T-cell (primary cell): ENCODE measurements at regions not wholly inside any gene's neighbourhood (a gene's known extent, or its start where the extent isn't known, plus 50 kb on each side); places are given as distances from the start of the nearest gene placed in this dataset.

Experiments used
- ATAC-seq, 4 experiments: fragments of 200-7000 bp in 3 of 4; fragments of 150-1000 bp in 1 of 4; cut with Tn5 transposase; replicated peaks in 1 of 4; 1 replicate in 3 of 4; 2 replicates in 1 of 4; pipeline ENCODE4 v1.10.0; 2021; ENCODE audit warnings: moderate library complexity in 3 of 4, mild to moderate bottlenecking in 2 of 4, moderate number of reproducible peaks in 1 of 4
- CTCF ChIA-PET, 2 donors: fragments of 300-600 bp; sonication (Branson Sonifier 250); formaldehyde crosslinking; loops; one replicate each; lab custom pipeline; 2022; ENCODE audit warnings: antibody characterized with exemption in 2 of 2; lab: Charles Lee
- POLR2A ChIA-PET, 2 donors: fragments of 300-600 bp; sonication (Branson Sonifier 250); formaldehyde crosslinking; loops; one replicate each; lab custom pipeline; 2022; ENCODE audit warnings: antibody characterized with exemption in 2 of 2; lab: Charles Lee
- DNase-seq, 35 experiments: peaks; one replicate each; pipeline versions ENCODE4 v3.0.0 to v3.0.0-alpha.2; 2013 to 2023
- H3K27ac ChIP-seq: one replicate; pipeline ENCODE4 v1.5.1; 2013; ENCODE audit warnings: low read length
- H3K27me3 ChIP-seq, 2 experiments: replicated peaks in 1 of 2; 1 replicate in 1 of 2; 2 replicates in 1 of 2; pipeline versions ENCODE4 v1.6.1 to v1.7.0; 2013; ENCODE audit warnings: low read length in 1 of 2, mixed read lengths in 1 of 2; ENCODE audit not compliant: control insufficient read depth in 2 of 2, insufficient read depth in 2 of 2; ENCODE audit errors: extremely low read depth in 1 of 2
- H3K36me3 ChIP-seq, 2 donors: 1 replicate in 1 of 2; 2 replicates in 1 of 2; pipeline versions ENCODE4 v1.6.1 to v1.7.0; 2013; ENCODE audit warnings: low read length in 1 of 2; ENCODE audit not compliant: control insufficient read depth in 2 of 2, insufficient read depth in 1 of 2; ENCODE audit errors: extremely low read depth in 1 of 2
- H3K4me1 ChIP-seq, 2 experiments: 1 replicate in 1 of 2; 2 replicates in 1 of 2; pipeline versions ENCODE4 v1.6.1 to v1.7.0; 2013; ENCODE audit warnings: low read length in 2 of 2, mixed read lengths in 1 of 2; ENCODE audit not compliant: insufficient read depth in 2 of 2, control insufficient read depth in 1 of 2; ENCODE audit errors: extremely low read depth in 1 of 2
- H3K4me3 ChIP-seq, 2 donors: 1 replicate in 1 of 2; 2 replicates in 1 of 2; pipeline versions ENCODE4 v1.5.1 to v1.7.0; 2013; ENCODE audit warnings: mild to moderate bottlenecking in 2 of 2, low read length in 1 of 2, moderate library complexity in 1 of 2; ENCODE audit not compliant: control insufficient read depth in 1 of 2; ENCODE audit errors: extremely low read depth in 1 of 2
- H3K9me3 ChIP-seq: 2 replicates; pipeline ENCODE4 v1.7.0; 2013
- H3K27ac Mint-ChIP-seq, 2 donors: one replicate each; pipeline ENCODE4 v1.8.0; 2020 to 2021; ENCODE audit warnings: mild to moderate bottlenecking in 2 of 2, mixed read lengths in 2 of 2
- H3K27me3 Mint-ChIP-seq, 2 donors: one replicate each; pipeline ENCODE4 v1.8.0; 2021 to 2022; ENCODE audit warnings: mixed read lengths in 2 of 2
- H3K36me3 Mint-ChIP-seq: one replicate; pipeline ENCODE4 v1.8.0; 2021; ENCODE audit warnings: mixed read lengths
- H3K4me1 Mint-ChIP-seq, 3 donors: one replicate each; pipeline ENCODE4 v1.8.0; 2020 to 2022; ENCODE audit warnings: mixed read lengths in 3 of 3, mild to moderate bottlenecking in 1 of 3
- H3K4me3 Mint-ChIP-seq, 3 donors: one replicate each; pipeline ENCODE4 v1.8.0; 2020 to 2022; ENCODE audit warnings: mild to moderate bottlenecking in 3 of 3, mixed read lengths in 3 of 3, moderate library complexity in 3 of 3
- H3K9me3 Mint-ChIP-seq, 3 donors: one replicate each; pipeline ENCODE4 v1.8.0; 2020 to 2022; ENCODE audit warnings: mixed read lengths in 3 of 3
- WGBS: methylation state at CpG from one replicate; pipeline ENCODE4 v1.1.5; 2013; ENCODE audit warnings: missing lambda C conversion rate; ENCODE audit not compliant: insufficient coverage; 5-methylcytosine and 5-hydroxymethylcytosine counted together

- ATAC-seq: no peak
- Histone ChIP-seq H3K9me3 (no peaks in the 10 kb centered on the region), H3K27me3 (no peaks in the 10 kb centered on the region), H3K27ac (no peak overlapping the region), H3K36me3 (no peaks in the 10 kb centered on the region), H3K4me3 (no peak overlapping the region), H3K4me1 (no peaks in the 10 kb centered on the region)
- WGBS: 60% methylated on average over 1 of the region's 2 CpGs
- Mint-ChIP-seq H3K27me3 (peaks cover 0 to 3% of the 10 kb centered on the region in 2 donors), H3K4me3 (no peak overlapping the region), H3K36me3 (no peaks in the 10 kb centered on the region), H3K9me3 (no peaks in the 10 kb centered on the region), H3K27ac (no peak overlapping the region), H3K4me1 (no peaks in the 10 kb centered on the region)
- ChIA-PET POLR2A (no interaction called here), CTCF (no interaction called here)
- no peak for DNase-seq
Observed at GRCh38 chrX:122055979-122056715, 1008.7 kb downstream of the GLUD2 start.

- CTCF ChIA-PET: no interaction called here
- Histone ChIP-seq H3K9me3 (no peaks in the 10 kb centered on the region), H3K4me1 (no peaks in the 10 kb centered on the region), H3K27me3 (no peaks in the 10 kb centered on the region), H3K4me3 (no peak overlapping the region), H3K36me3 (no peaks in the 10 kb centered on the region), H3K27ac (no peak overlapping the region)
- WGBS: no CpG with 5 or more reads among the region's 1 CpG
- H3K9me3 Mint-ChIP-seq: peaks cover 0 to 4% (median 0%) of the 10 kb centered on the region in 3 donors
- POLR2A ChIA-PET: no interaction called here
- no peaks in the 10 kb centered on the region for H3K36me3 Mint-ChIP-seq
- no peaks in the 10 kb centered on the region for H3K4me1 Mint-ChIP-seq
- DNase-seq: no peak
- H3K4me3 Mint-ChIP-seq: no peak overlapping the region
- H3K27me3 Mint-ChIP-seq: no peaks in the 10 kb centered on the region
- H3K27ac Mint-ChIP-seq: no peak overlapping the region
- ATAC-seq: no peak
Observed at GRCh38 chrX:122076241-122076640, 1028.8 kb downstream of the GLUD2 start.

GRCh38 chrX:122078079-122078478 is 1030.7 kb downstream of the GLUD2 start:
- no peaks in the 10 kb centered on the region for H3K9me3 ChIP-seq
- no peaks in the 10 kb centered on the region for H3K36me3 ChIP-seq
- no peaks in the 10 kb centered on the region for H3K4me1 ChIP-seq
- no peak overlapping the region for H3K4me3 ChIP-seq
- H3K27me3 Mint-ChIP-seq: peaks cover 0 to 6% of the 10 kb centered on the region in 2 donors
- POLR2A ChIA-PET: no interaction called here
- H3K27me3 ChIP-seq: no peaks in the 10 kb centered on the region
- H3K36me3 Mint-ChIP-seq: no peaks in the 10 kb centered on the region
- CTCF ChIA-PET: no interaction called here
- H3K4me3 Mint-ChIP-seq: no peak overlapping the region
- no peak overlapping the region for H3K27ac ChIP-seq
- DNase-seq (no peak), ATAC-seq (no peak)
- H3K9me3 Mint-ChIP-seq: no peaks in the 10 kb centered on the region
- H3K4me1 Mint-ChIP-seq: no peaks in the 10 kb centered on the region
- no peak overlapping the region for H3K27ac Mint-ChIP-seq
- no CpG with 5 or more reads among the region's 1 CpG for WGBS

GRCh38 chrX:122087341-122087740 is 1039.9 kb downstream of the GLUD2 start:
- Mint-ChIP-seq H3K27ac (no peak overlapping the region), H3K4me1 (no peaks in the 10 kb centered on the region), H3K27me3 (no peaks in the 10 kb centered on the region), H3K4me3 (no peak overlapping the region), H3K9me3 (peaks cover 0 to 7% (median 0%) of the 10 kb centered on the region in 3 donors), H3K36me3 (no peaks in the 10 kb centered on the region)
- DNase-seq (no peak), ATAC-seq (no peak)
- ChIA-PET CTCF (no interaction called here), POLR2A (no interaction called here)
- H3K9me3 ChIP-seq: no peaks in the 10 kb centered on the region
- H3K27ac ChIP-seq: no peak overlapping the region
- no peaks in the 10 kb centered on the region for H3K27me3 ChIP-seq
- no peak overlapping the region for H3K4me3 ChIP-seq
- H3K4me1 ChIP-seq: no peaks in the 10 kb centered on the region
- H3K36me3 ChIP-seq: no peaks in the 10 kb centered on the region
- WGBS: no CpG with 5 or more reads among the region's 1 CpG

GRCh38 chrX:122091571-122091970 is 1044.2 kb downstream of the GLUD2 start:
- ChIA-PET CTCF (no interaction called here), POLR2A (no interaction called here)
- no peaks in the 10 kb centered on the region for H3K27me3 Mint-ChIP-seq
- H3K9me3 ChIP-seq: no peaks in the 10 kb centered on the region
- no peaks in the 10 kb centered on the region for H3K36me3 Mint-ChIP-seq
- peaks cover 0 to 8% (median 1%) of the 10 kb centered on the region in 3 donors for H3K9me3 Mint-ChIP-seq
- no peaks in the 10 kb centered on the region for H3K4me1 Mint-ChIP-seq
- ATAC-seq (no peak), DNase-seq (no peak)
- H3K4me1 ChIP-seq: no peaks in the 10 kb centered on the region
- H3K27ac ChIP-seq: no peak overlapping the region
- H3K27ac Mint-ChIP-seq: no peak overlapping the region
- H3K36me3 ChIP-seq: no peaks in the 10 kb centered on the region
- H3K27me3 ChIP-seq: no peaks in the 10 kb centered on the region
- no peak overlapping the region for H3K4me3 Mint-ChIP-seq
- H3K4me3 ChIP-seq: no peak overlapping the region

- Mint-ChIP-seq H3K4me1 (no peaks in the 10 kb centered on the region), H3K27ac (no peak overlapping the region), H3K27me3 (no peaks in the 10 kb centered on the region), H3K36me3 (no peaks in the 10 kb centered on the region), H3K9me3 (peaks cover 0 to 8% (median 4%) of the 10 kb centered on the region in 3 donors), H3K4me3 (no peak overlapping the region)
- no CpG with 5 or more reads among the region's 3 CpGs for WGBS
- ChIA-PET POLR2A (no interaction called here), CTCF (no interaction called here)
- no peaks in the 10 kb centered on the region for H3K36me3 ChIP-seq
- no peaks in the 10 kb centered on the region for H3K9me3 ChIP-seq
- H3K27me3 ChIP-seq: no peaks in the 10 kb centered on the region
- DNase-seq: no peak
- no peak overlapping the region for H3K4me3 ChIP-seq
- H3K4me1 ChIP-seq: no peaks in the 10 kb centered on the region
- H3K27ac ChIP-seq: no peak overlapping the region
- ATAC-seq: no peak
Observed at GRCh38 chrX:122092360-122092759, 1045.0 kb downstream of the GLUD2 start.

GRCh38 chrX:122092978-122093377 is 1045.6 kb downstream of the GLUD2 start:
- peaks cover 0 to 8% (median 4%) of the 10 kb centered on the region in 3 donors for H3K9me3 Mint-ChIP-seq
- no peaks in the 10 kb centered on the region for H3K36me3 Mint-ChIP-seq
- ATAC-seq (no peak), DNase-seq (no peak)
- no peaks in the 10 kb centered on the region for H3K27me3 ChIP-seq
- no peaks in the 10 kb centered on the region for H3K9me3 ChIP-seq
- H3K27ac ChIP-seq: no peak overlapping the region
- WGBS: no CpG with 5 or more reads among the region's 2 CpGs
- no peak overlapping the region for H3K4me3 Mint-ChIP-seq
- ChIA-PET CTCF (no interaction called here), POLR2A (no interaction called here)
- H3K4me1 Mint-ChIP-seq: no peaks in the 10 kb centered on the region
- no peak overlapping the region for H3K4me3 ChIP-seq
- no peaks in the 10 kb centered on the region for H3K36me3 ChIP-seq
- no peak overlapping the region for H3K27ac Mint-ChIP-seq
- H3K4me1 ChIP-seq: no peaks in the 10 kb centered on the region
- H3K27me3 Mint-ChIP-seq: no peaks in the 10 kb centered on the region
